Keratinocyte (primary cell): ENCODE measurements at regions not wholly inside any gene's neighbourhood (a gene's known extent, or its start where the extent isn't known, plus 50 kb on each side); places are given as distances from the start of the nearest gene placed in this dataset.

ENCODE experiments used
- DNase-seq: peaks from one replicate; pipeline ENCODE4 v3.0.0-alpha.2; 2011; ENCODE audit warnings: low read depth, missing footprints, low spot score
- FAIRE-seq: peaks from 2 replicates; lab custom pipeline; 2011; peaks lifted over from hg19 to GRCh38; lab: Jason Lieb, UNC
- H2AFZ ChIP-seq: 2 replicates; pipeline ENCODE4 v1.6.0; 2012; ENCODE audit warnings: low read length, control low read depth, inconsistent platforms; ENCODE audit not compliant: control insufficient read depth
- H3K27ac ChIP-seq: 2 replicates; pipeline ENCODE4 v1.5.1; 2011; ENCODE audit warnings: low read length; ENCODE audit not compliant: control insufficient read depth, insufficient read depth
- H3K27me3 ChIP-seq: 3 replicates; pipeline ENCODE4 v1.6.0; 2011; ENCODE audit warnings: low read length; ENCODE audit not compliant: control insufficient read depth, insufficient read depth; ENCODE audit errors: extremely low read depth
- H3K36me3 ChIP-seq, 2 experiments: 2 replicates in 1 of 2; 3 replicates in 1 of 2; pipeline ENCODE4 v1.5.1; 2011; ENCODE audit warnings: low read length in 2 of 2, mild to moderate bottlenecking in 1 of 2; ENCODE audit not compliant: control insufficient read depth in 2 of 2, insufficient read depth in 2 of 2; ENCODE audit errors: extremely low read depth in 1 of 2
- H3K4me1 ChIP-seq: 3 replicates; pipeline ENCODE4 v1.5.1; 2011; ENCODE audit warnings: low read length; ENCODE audit not compliant: control insufficient read depth, insufficient read depth; ENCODE audit errors: extremely low read depth
- H3K4me2 ChIP-seq: 3 replicates; pipeline ENCODE4 v1.6.0; 2011; ENCODE audit warnings: low read depth, low read length; ENCODE audit not compliant: control insufficient read depth, insufficient read depth; ENCODE audit errors: extremely low read depth
- H3K4me3 ChIP-seq, 3 experiments: fragments of 200-600 bp in 1 of 3; sonication (generic) in 1 of 3; 2 replicates in 2 of 3; 3 replicates in 1 of 3; pipeline ENCODE4 v1.5.1; 2011 to 2016; ENCODE audit warnings: low read length in 3 of 3, mild to moderate bottlenecking in 3 of 3, control low read depth in 2 of 3, inconsistent platforms in 1 of 3, low read depth in 1 of 3, mixed read lengths in 1 of 3, mixed run types in 1 of 3, moderate library complexity in 1 of 3; ENCODE audit not compliant: control insufficient read depth in 2 of 3, insufficient read depth in 2 of 3; ENCODE audit errors: extremely low read depth in 1 of 3
- H3K79me2 ChIP-seq: 2 replicates; pipeline ENCODE4 v1.6.0; 2012; ENCODE audit warnings: low read length; ENCODE audit not compliant: control insufficient read depth, insufficient read depth
- H3K9ac ChIP-seq: 3 replicates; pipeline ENCODE4 v1.6.0; 2011; ENCODE audit warnings: low read length; ENCODE audit not compliant: control insufficient read depth, insufficient read depth; ENCODE audit errors: extremely low read depth
- H3K9me1 ChIP-seq: 3 replicates; pipeline ENCODE4 v1.6.0; 2011; ENCODE audit warnings: low read length; ENCODE audit not compliant: control insufficient read depth, insufficient read depth; ENCODE audit errors: extremely low read depth
- H3K9me3 ChIP-seq: 2 replicates; pipeline ENCODE4 v1.5.1; 2012; ENCODE audit warnings: low read depth, low read length; ENCODE audit not compliant: control insufficient read depth
- H4K20me1 ChIP-seq: 3 replicates; pipeline ENCODE4 v1.6.0; 2011; ENCODE audit warnings: low read length; ENCODE audit not compliant: control insufficient read depth, insufficient read depth; ENCODE audit errors: extremely low read depth
- EZH2 ChIP-seq: IDR thresholded peaks from one replicate; pipeline ENCODE4 v1.6.1; 2012; ENCODE audit warnings: inconsistent platforms, mild to moderate bottlenecking, low read length, moderate library complexity
- dilution Hi-C: fragments of 300-500 bp; cut with MboI; formaldehyde crosslinking; loops from one replicate; pipeline ENCODE4 v1.7.0; 2020; ENCODE audit warnings: low sequenced_read_pairs; ENCODE audit not compliant: extremely low pct_ligation_motif_present
- TF ChIP-seq, protein P1 (sequence below), 3 experiments: IDR thresholded peaks in 1 of 3; conservative IDR thresholded peaks in 1 of 3; optimal IDR thresholded peaks in 1 of 3; 2 replicates in 2 of 3; 3 replicates in 1 of 3; pipeline versions ENCODE3 to v1.5.1; 2011; ENCODE audit warnings: low read length in 3 of 3, mild to moderate bottlenecking in 3 of 3, moderate library complexity in 2 of 3, control low read depth in 1 of 3, inconsistent platforms in 1 of 3; ENCODE audit not compliant: insufficient read depth in 2 of 3; ENCODE audit errors: extremely low read depth in 1 of 3

DNA sequence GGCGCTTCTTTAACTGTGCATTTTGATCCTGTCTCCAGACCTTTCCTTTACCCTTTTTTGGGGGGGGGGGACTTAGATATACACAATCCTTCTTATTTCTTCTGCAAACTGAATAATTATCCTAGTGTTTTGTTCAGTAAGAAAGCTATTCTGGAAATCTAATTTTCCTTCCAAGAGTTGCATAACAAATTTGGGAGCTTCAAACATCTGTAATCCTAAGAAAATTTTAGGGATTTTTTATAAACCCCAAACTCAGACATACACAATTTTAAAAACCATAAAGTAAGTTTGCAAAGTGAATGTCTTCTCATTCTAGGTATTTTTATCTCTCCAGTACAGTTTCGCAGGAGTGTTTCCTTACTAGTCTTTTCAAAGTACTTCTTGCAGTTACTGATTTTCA, 182.7 kb upstream of the E2F7 start:
- dilution Hi-C loops: no loop called here
- Histone ChIP-seq H3K4me1 (no peaks in the 10 kb centered on the region), H2AFZ (no peak overlapping the region), H3K27ac (no peak overlapping the region), H3K79me2 (no peaks in the 10 kb centered on the region), H3K4me3 (no peak overlapping the region), H3K9me1 (no peaks in the 10 kb centered on the region), H3K9ac (no peak overlapping the region), H3K9me3 (no peaks in the 10 kb centered on the region), H3K36me3 (no peaks in the 10 kb centered on the region), H4K20me1 (no peaks in the 10 kb centered on the region), H3K27me3 (no peaks in the 10 kb centered on the region), H3K4me2 (no peak overlapping the region)
- TF ChIP-seq, protein P1, sequence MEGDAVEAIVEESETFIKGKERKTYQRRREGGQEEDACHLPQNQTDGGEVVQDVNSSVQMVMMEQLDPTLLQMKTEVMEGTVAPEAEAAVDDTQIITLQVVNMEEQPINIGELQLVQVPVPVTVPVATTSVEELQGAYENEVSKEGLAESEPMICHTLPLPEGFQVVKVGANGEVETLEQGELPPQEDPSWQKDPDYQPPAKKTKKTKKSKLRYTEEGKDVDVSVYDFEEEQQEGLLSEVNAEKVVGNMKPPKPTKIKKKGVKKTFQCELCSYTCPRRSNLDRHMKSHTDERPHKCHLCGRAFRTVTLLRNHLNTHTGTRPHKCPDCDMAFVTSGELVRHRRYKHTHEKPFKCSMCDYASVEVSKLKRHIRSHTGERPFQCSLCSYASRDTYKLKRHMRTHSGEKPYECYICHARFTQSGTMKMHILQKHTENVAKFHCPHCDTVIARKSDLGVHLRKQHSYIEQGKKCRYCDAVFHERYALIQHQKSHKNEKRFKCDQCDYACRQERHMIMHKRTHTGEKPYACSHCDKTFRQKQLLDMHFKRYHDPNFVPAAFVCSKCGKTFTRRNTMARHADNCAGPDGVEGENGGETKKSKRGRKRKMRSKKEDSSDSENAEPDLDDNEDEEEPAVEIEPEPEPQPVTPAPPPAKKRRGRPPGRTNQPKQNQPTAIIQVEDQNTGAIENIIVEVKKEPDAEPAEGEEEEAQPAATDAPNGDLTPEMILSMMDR (optimal IDR thresholded peaks at IDR 0.05 in 1 of 3, IDR thresholded peaks at IDR 0.05 in 1 of 3, conservative IDR thresholded peaks at IDR 0.05 in 1 of 3; ENCODE audit: extremely low read depth in 1 of 3, insufficient read depth in 2 of 3, low read length in 3 of 3): no peak
- TF ChIP-seq EZH2: no peak
- DNase-seq (no peak), FAIRE-seq (no peak)

DNA sequence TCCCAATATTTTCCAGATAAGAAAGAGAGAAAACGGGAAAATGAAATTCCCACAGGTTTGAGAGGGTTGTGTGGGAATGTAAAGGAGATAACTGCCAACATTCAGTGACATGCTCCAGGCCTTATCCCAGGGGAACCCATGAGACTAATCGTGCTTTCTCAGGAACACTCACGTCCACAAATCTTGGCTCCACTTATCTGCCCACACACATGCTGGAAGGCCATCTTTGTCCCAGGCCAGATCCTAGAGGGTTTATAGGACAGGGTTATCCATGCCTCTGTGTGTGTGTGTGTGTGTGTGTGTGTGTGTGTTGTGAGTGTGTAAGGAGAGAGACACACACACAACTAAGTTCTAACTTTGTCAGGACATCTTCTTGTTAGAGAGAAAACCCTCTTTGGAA, 182.2 kb upstream of the E2F7 start:
- Histone ChIP-seq H3K9me1 (no peaks in the 10 kb centered on the region), H4K20me1 (no peaks in the 10 kb centered on the region), H3K4me1 (no peaks in the 10 kb centered on the region), H3K4me3 (no peak overlapping the region), H3K79me2 (no peaks in the 10 kb centered on the region), H3K9ac (no peak overlapping the region), H3K27ac (no peak overlapping the region), H3K36me3 (no peaks in the 10 kb centered on the region), H2AFZ (no peak overlapping the region), H3K9me3 (no peaks in the 10 kb centered on the region), H3K4me2 (no peak overlapping the region), H3K27me3 (no peaks in the 10 kb centered on the region)
- dilution Hi-C loops: no loop called here
- no peak for DNase-seq
- no peak for FAIRE-seq
- no peak for TF ChIP-seq EZH2
- TF ChIP-seq, protein P1 (optimal IDR thresholded peaks at IDR 0.05 in 1 of 3, IDR thresholded peaks at IDR 0.05 in 1 of 3, conservative IDR thresholded peaks at IDR 0.05 in 1 of 3; ENCODE audit: extremely low read depth in 1 of 3, insufficient read depth in 2 of 3, low read length in 3 of 3): no peak
